ENCODE measurements at regions not wholly inside any gene's neighbourhood (a gene's known extent, or its start where the extent isn't known, plus 50 kb on each side); places are given as distances from the start of the nearest gene placed in this dataset.

- no peak for TF ChIP-seq CTCF (IDR thresholded peaks at IDR 0.05; ENCODE audit: extremely low read depth in 1 of 2, insufficient read depth in 1 of 2, low read depth in 1 of 2, low read length in 2 of 2)
- no peak for TF ChIP-seq EZH2 (IDR thresholded peaks at IDR 0.05; ENCODE audit: borderline replicate concordance, low read depth, low read length, severe bottlenecking)
- no peak for TF ChIP-seq POLR2AphosphoS5 (IDR thresholded peaks at IDR 0.05; ENCODE audit: insufficient read depth, low read depth, low read length)
- TF ChIP-seq MAX (IDR thresholded peaks at IDR 0.05; ENCODE audit: insufficient read depth, insufficient read length) = no peak
- TF ChIP-seq MYC (IDR thresholded peaks at IDR 0.05; ENCODE audit: low read depth, low read length) = no peak
- no peak for TF ChIP-seq POLR2A (IDR thresholded peaks at IDR 0.05; ENCODE audit: low read depth, low read length)
- no peak for TF ChIP-seq FOS (IDR thresholded peaks at IDR 0.05; ENCODE audit: borderline replicate concordance, insufficient read depth, low read length)
Observed at GRCh38 chr3:153866901-153867300, 254.3 kb upstream of the ARHGEF26 start.
